ENCODE measurements at regions not wholly inside any gene's neighbourhood (a gene's known extent, or its start where the extent isn't known, plus 50 kb on each side); places are given as distances from the start of the nearest gene placed in this dataset.

DNA sequence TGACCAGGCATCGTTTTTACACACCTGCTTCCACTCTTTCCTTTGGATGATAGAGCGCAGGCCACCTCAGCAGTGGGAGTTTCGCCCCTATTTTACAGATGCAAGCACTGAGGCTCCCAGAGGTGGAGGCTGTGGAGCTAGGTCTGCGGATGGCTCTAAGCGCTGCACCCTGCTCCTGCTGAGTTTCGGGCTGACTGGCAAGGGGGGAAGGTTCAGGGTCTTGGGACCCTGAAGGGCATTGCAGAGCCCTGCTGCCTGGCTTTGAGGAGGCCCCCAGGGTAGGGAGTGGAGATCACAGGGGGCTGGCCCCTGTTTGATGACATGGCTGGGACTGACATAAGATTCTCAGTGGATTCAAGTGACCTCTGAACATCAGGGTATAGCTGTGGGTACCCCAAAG is 62.8 kb upstream of the NKX1-1 start:
- TF ChIP-seq, protein P1, sequence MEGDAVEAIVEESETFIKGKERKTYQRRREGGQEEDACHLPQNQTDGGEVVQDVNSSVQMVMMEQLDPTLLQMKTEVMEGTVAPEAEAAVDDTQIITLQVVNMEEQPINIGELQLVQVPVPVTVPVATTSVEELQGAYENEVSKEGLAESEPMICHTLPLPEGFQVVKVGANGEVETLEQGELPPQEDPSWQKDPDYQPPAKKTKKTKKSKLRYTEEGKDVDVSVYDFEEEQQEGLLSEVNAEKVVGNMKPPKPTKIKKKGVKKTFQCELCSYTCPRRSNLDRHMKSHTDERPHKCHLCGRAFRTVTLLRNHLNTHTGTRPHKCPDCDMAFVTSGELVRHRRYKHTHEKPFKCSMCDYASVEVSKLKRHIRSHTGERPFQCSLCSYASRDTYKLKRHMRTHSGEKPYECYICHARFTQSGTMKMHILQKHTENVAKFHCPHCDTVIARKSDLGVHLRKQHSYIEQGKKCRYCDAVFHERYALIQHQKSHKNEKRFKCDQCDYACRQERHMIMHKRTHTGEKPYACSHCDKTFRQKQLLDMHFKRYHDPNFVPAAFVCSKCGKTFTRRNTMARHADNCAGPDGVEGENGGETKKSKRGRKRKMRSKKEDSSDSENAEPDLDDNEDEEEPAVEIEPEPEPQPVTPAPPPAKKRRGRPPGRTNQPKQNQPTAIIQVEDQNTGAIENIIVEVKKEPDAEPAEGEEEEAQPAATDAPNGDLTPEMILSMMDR (IDR thresholded peaks at IDR 0.05; ENCODE audit: low read length), result no peak
- no peak for TF ChIP-seq EZH2 (IDR thresholded peaks at IDR 0.05; ENCODE audit: borderline replicate concordance, low read length)
